ENCODE measurements at regions not wholly inside any gene's neighbourhood (a gene's known extent, or its start where the extent isn't known, plus 50 kb on each side); places are given as distances from the start of the nearest gene placed in this dataset.

- TF ChIP-seq SPI1 (IDR thresholded peaks at IDR 0.05; ENCODE audit: low read depth, low read length) (no peak), PAX5 (IDR thresholded peaks at IDR 0.05; ENCODE audit: insufficient read depth, low read length, severe bottlenecking) (no peak), POLR2AphosphoS5 (IDR thresholded peaks at IDR 0.05; ENCODE audit: low read depth, low read length) (no peak), POLR2A (IDR thresholded peaks at IDR 0.05; ENCODE audit: low read depth, low read length) (no peak), POU2F2 (IDR thresholded peaks at IDR 0.05; ENCODE audit: low read depth, low read length) (no peak)
- FAIRE-seq (no peak), DNase-seq (ENCODE audit: insufficient read length, low spot score) (no peak)
Observed at GRCh38 chr15:46126581-46126980, 491.8 kb downstream of the SQOR start.

DNA sequence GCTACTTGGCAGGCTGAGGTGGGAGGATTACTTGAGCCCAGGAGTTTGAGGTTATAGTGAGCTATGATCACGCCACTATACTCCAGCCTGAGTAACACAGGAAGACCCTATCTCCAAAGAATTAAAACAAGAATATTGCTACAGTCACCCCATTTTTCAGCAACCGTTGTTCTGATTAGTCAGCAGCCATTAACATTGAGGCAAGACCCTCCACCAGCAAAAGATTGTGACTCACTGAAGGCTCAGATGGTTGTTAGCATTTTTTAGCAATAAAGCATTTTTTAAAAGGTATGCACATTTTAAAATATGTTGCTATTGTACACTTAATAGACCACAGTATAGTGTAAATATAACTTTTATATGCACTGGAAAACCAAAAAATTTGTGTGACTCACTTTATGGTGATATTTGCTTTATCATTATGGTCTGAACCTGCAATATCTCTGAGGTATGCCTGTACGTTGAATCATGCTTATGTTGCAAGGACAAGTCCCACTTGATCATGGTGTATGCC, 492.6 kb downstream of the SQOR start:
- no peak for TF ChIP-seq POLR2AphosphoS5 (IDR thresholded peaks at IDR 0.05; ENCODE audit: low read depth, low read length)
- TF ChIP-seq TAF1 (IDR thresholded peaks at IDR 0.05; ENCODE audit: low read depth, low read length) = no peak
- TF ChIP-seq POLR2A (IDR thresholded peaks at IDR 0.05; ENCODE audit: low read depth, low read length) = no peak
- TF ChIP-seq POU2F2 (IDR thresholded peaks at IDR 0.05; ENCODE audit: low read depth, low read length) = no peak
- no peak for TF ChIP-seq PAX5 (IDR thresholded peaks at IDR 0.05; ENCODE audit: insufficient read depth, low read length, severe bottlenecking)
- TF ChIP-seq SPI1 (IDR thresholded peaks at IDR 0.05; ENCODE audit: low read depth, low read length) = no peak
- no peak for FAIRE-seq
- no peak for DNase-seq (ENCODE audit: insufficient read length, low spot score)

GRCh38 chr15:46129145-46129544, 494.3 kb downstream of the SQOR start:
- DNase-seq (ENCODE audit: insufficient read length, low spot score) = no peak
- FAIRE-seq = no peak
- TF ChIP-seq TAF1 (IDR thresholded peaks at IDR 0.05; ENCODE audit: low read depth, low read length) (no peak), SPI1 (IDR thresholded peaks at IDR 0.05; ENCODE audit: low read depth, low read length) (no peak), POLR2AphosphoS5 (IDR thresholded peaks at IDR 0.05; ENCODE audit: low read depth, low read length) (no peak), POU2F2 (IDR thresholded peaks at IDR 0.05; ENCODE audit: low read depth, low read length) (no peak), PAX5 (IDR thresholded peaks at IDR 0.05; ENCODE audit: insufficient read depth, low read length, severe bottlenecking) (no peak), POLR2A (IDR thresholded peaks at IDR 0.05; ENCODE audit: low read depth, low read length) (no peak)

DNA sequence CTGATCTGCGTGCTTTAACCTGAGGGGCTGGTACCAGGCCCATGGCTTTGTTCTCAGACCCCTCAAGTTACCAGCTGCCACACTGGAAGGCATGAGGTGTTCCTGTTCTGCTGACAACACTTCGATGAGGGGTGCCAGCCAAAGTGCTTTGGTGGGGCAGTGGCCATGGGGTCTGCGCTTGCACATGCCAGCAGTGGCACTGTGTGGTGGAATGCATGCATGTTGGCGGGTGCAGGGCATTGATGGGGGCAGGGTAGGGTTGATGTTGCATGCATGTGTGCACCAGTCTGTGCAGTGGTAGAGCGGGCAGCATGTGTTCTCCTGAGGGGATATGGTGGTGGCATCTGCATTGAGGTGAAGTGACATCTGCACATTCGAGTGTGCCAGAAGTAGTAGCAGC, 497.0 kb downstream of the SQOR start:
- no peak for DNase-seq (ENCODE audit: insufficient read length, low spot score)
- no peak for TF ChIP-seq POLR2A (IDR thresholded peaks at IDR 0.05; ENCODE audit: low read depth, low read length)
- no peak for TF ChIP-seq PAX5 (IDR thresholded peaks at IDR 0.05; ENCODE audit: insufficient read depth, low read length, severe bottlenecking)
- no peak for FAIRE-seq

GRCh38 chr15:46137443-46137842, 502.6 kb downstream of the SQOR start:
- DNase-seq (ENCODE audit: insufficient read length, low spot score) (no peak), FAIRE-seq (no peak)
- TF ChIP-seq SPI1 (IDR thresholded peaks at IDR 0.05; ENCODE audit: low read depth, low read length) (no peak), POU2F2 (IDR thresholded peaks at IDR 0.05; ENCODE audit: low read depth, low read length) (no peak), PAX5 (IDR thresholded peaks at IDR 0.05; ENCODE audit: insufficient read depth, low read length, severe bottlenecking) (no peak), POLR2A (IDR thresholded peaks at IDR 0.05; ENCODE audit: low read depth, low read length) (no peak), TAF1 (IDR thresholded peaks at IDR 0.05; ENCODE audit: low read depth, low read length) (no peak), POLR2AphosphoS5 (IDR thresholded peaks at IDR 0.05; ENCODE audit: low read depth, low read length) (no peak)

DNA sequence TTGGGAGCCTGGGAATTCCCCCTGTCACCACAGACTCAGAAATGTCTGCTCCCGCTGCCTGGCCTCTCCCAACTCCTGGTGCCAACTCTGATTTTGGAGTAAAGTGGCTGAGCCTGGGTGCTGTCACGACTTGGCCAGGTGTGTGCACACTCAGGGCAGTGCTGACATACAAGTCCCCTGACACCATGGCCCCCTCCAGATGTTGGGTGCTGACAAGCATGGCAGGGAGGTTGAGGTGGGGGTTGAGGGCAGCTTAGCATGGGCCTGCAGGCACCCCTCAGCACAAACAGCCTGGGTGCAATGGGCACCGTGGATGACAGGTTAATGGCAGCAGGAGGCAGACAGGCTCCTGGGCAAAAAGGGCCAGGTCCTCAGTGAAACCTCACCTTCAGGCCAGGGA, 511.2 kb downstream of the SQOR start:
- DNase-seq (ENCODE audit: insufficient read length, low spot score) = no peak
- no peak for FAIRE-seq
- TF ChIP-seq POU2F2 (IDR thresholded peaks at IDR 0.05; ENCODE audit: low read depth, low read length) (no peak), TAF1 (IDR thresholded peaks at IDR 0.05; ENCODE audit: low read depth, low read length) (no peak), POLR2A (IDR thresholded peaks at IDR 0.05; ENCODE audit: low read depth, low read length) (no peak), POLR2AphosphoS5 (IDR thresholded peaks at IDR 0.05; ENCODE audit: low read depth, low read length) (no peak), PAX5 (IDR thresholded peaks at IDR 0.05; ENCODE audit: insufficient read depth, low read length, severe bottlenecking) (no peak), SPI1 (IDR thresholded peaks at IDR 0.05; ENCODE audit: low read depth, low read length) (no peak)

- no peak for TF ChIP-seq PAX5 (IDR thresholded peaks at IDR 0.05; ENCODE audit: insufficient read depth, low read length, severe bottlenecking)
- no peak for TF ChIP-seq POU2F2 (IDR thresholded peaks at IDR 0.05; ENCODE audit: low read depth, low read length)
- no peak for TF ChIP-seq POLR2AphosphoS5 (IDR thresholded peaks at IDR 0.05; ENCODE audit: low read depth, low read length)
- no peak for DNase-seq (ENCODE audit: insufficient read length, low spot score)
- no peak for FAIRE-seq
Observed at GRCh38 chr15:46146915-46147314, 512.1 kb downstream of the SQOR start.

- FAIRE-seq (no peak), DNase-seq (ENCODE audit: insufficient read length, low spot score) (no peak)
- TF ChIP-seq POU2F2 (IDR thresholded peaks at IDR 0.05; ENCODE audit: low read depth, low read length) = no peak
- no peak for TF ChIP-seq POLR2AphosphoS5 (IDR thresholded peaks at IDR 0.05; ENCODE audit: low read depth, low read length)
- TF ChIP-seq PAX5 (IDR thresholded peaks at IDR 0.05; ENCODE audit: insufficient read depth, low read length, severe bottlenecking) = no peak
- TF ChIP-seq POLR2A (IDR thresholded peaks at IDR 0.05; ENCODE audit: low read depth, low read length) = no peak
- TF ChIP-seq SPI1 (IDR thresholded peaks at IDR 0.05; ENCODE audit: low read depth, low read length) = no peak
- no peak for TF ChIP-seq TAF1 (IDR thresholded peaks at IDR 0.05; ENCODE audit: low read depth, low read length)
Observed at GRCh38 chr15:46151786-46152185, 517.0 kb downstream of the SQOR start.

DNA sequence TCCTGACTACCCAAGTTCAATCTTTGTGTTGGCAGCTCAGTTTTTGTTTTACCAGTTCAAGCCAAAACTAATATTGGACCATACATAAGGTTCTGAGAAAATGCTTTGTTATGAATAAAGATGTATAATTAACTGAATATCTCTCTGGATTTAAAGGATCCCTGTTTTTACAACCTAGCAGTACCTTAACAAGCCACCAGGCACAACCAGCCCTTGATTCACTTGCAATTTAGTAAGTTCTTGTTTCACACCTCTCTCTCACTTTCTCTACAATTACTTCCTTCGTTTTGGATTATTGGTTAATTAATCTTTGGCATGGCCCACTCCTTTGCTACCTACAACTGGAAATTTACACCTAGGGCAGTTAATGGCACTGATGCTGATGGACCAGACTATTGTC, 531.9 kb downstream of the SQOR start:
- no peak for TF ChIP-seq POLR2A (IDR thresholded peaks at IDR 0.05; ENCODE audit: low read depth, low read length)
- TF ChIP-seq POLR2AphosphoS5 (IDR thresholded peaks at IDR 0.05; ENCODE audit: low read depth, low read length) = no peak
- no peak for TF ChIP-seq PAX5 (IDR thresholded peaks at IDR 0.05; ENCODE audit: insufficient read depth, low read length, severe bottlenecking)
- TF ChIP-seq SPI1 (IDR thresholded peaks at IDR 0.05; ENCODE audit: low read depth, low read length) = no peak
- TF ChIP-seq POU2F2 (IDR thresholded peaks at IDR 0.05; ENCODE audit: low read depth, low read length) = no peak
- no peak for TF ChIP-seq TAF1 (IDR thresholded peaks at IDR 0.05; ENCODE audit: low read depth, low read length)
- FAIRE-seq = no peak
- no peak for DNase-seq (ENCODE audit: insufficient read length, low spot score)

DNA sequence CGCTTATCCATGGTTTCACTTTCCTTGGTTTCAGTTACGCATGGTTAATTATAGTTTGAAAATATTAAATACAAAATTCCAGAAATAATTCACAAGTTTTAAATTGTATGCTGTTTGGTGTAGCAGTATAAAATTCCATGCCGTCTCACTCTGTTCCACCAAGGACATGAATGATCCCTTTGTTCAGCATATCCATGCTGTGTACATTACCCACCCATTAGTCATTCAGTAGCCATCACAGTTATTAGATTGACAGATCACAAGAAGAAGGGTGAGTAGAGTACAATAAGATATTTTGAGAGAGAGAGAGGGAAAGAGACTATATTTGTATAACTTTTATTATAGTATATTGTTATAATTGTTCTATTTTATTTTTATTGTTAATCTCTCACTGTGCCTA, 535.5 kb downstream of the SQOR start:
- TF ChIP-seq TAF1 (IDR thresholded peaks at IDR 0.05; ENCODE audit: low read depth, low read length) = no peak
- no peak for TF ChIP-seq PAX5 (IDR thresholded peaks at IDR 0.05; ENCODE audit: insufficient read depth, low read length, severe bottlenecking)
- no peak for TF ChIP-seq SPI1 (IDR thresholded peaks at IDR 0.05; ENCODE audit: low read depth, low read length)
- no peak for TF ChIP-seq POLR2AphosphoS5 (IDR thresholded peaks at IDR 0.05; ENCODE audit: low read depth, low read length)
- no peak for DNase-seq (ENCODE audit: insufficient read length, low spot score)
- no peak for FAIRE-seq
